Stimulated activated CD8-positive, alpha-beta memory T cell treated with anti-CD3 and anti-CD28 coated beads, Interleukin-7, amount 100 ng/mL, for 48 hours (primary cell): ENCODE measurements at regions not wholly inside any gene's neighbourhood (a gene's known extent, or its start where the extent isn't known, plus 50 kb on each side); places are given as distances from the start of the nearest gene placed in this dataset.

Experiments used
- DNase-seq, 2 donors: peaks; one replicate each; pipeline ENCODE4 v3.0.0-alpha.2; 2020; ENCODE audit warnings: low read depth in 1 of 2; ENCODE audit errors: extremely low read depth in 1 of 2

GRCh38 chr1:193372553-193372952 is 186.1 kb upstream of the B3GALT2 start:
- no peak for DNase-seq

- no peak for DNase-seq
These were observed 181.9 kb upstream of the B3GALT2 start for GRCh38 chr1:193368302-193368701.

- DNase-seq = no peak
These were observed 181.4 kb upstream of the B3GALT2 start for GRCh38 chr1:193367863-193368262.

GRCh38 chr1:193366764-193367507 is 180.5 kb upstream of the B3GALT2 start:
- DNase-seq = no peak

- DNase-seq = no peak
These were observed 179.6 kb upstream of the B3GALT2 start for GRCh38 chr1:193365966-193366365.

- no peak for DNase-seq
These were observed 173.2 kb upstream of the B3GALT2 start for GRCh38 chr1:193359631-193360030.

GRCh38 chr1:193358419-193358818 is 172.0 kb upstream of the B3GALT2 start:
- DNase-seq = no peak

- DNase-seq = no peak
These were observed 169.8 kb upstream of the B3GALT2 start for GRCh38 chr1:193356249-193356648.

GRCh38 chr1:193355626-193356025 is 169.2 kb upstream of the B3GALT2 start:
- DNase-seq = no peak

GRCh38 chr1:193355178-193355577 is 168.8 kb upstream of the B3GALT2 start:
- no peak for DNase-seq

- no peak for DNase-seq
These were observed 162.5 kb upstream of the B3GALT2 start for GRCh38 chr1:193348769-193349535.

GRCh38 chr1:193348091-193348768 is 161.8 kb upstream of the B3GALT2 start:
- DNase-seq = no peak

- no peak for DNase-seq
These were observed 159.7 kb upstream of the B3GALT2 start for GRCh38 chr1:193346085-193346484.

- no peak for DNase-seq
These were observed 156.4 kb upstream of the B3GALT2 start for GRCh38 chr1:193342811-193343210.

- no peak for DNase-seq
These were observed 153.9 kb upstream of the B3GALT2 start for GRCh38 chr1:193340331-193340730.

GRCh38 chr1:193339401-193339800 is 153.0 kb upstream of the B3GALT2 start:
- no peak for DNase-seq

GRCh38 chr1:193338194-193338593 is 151.8 kb upstream of the B3GALT2 start:
- no peak for DNase-seq

GRCh38 chr1:193335806-193336428 is 149.5 kb upstream of the B3GALT2 start:
- DNase-seq = no peak

GRCh38 chr1:193333166-193333565 is 146.8 kb upstream of the B3GALT2 start:
- DNase-seq = no peak

GRCh38 chr1:193326296-193326695 is 139.9 kb upstream of the B3GALT2 start:
- DNase-seq = no peak

- DNase-seq = no peak
These were observed 139.4 kb upstream of the B3GALT2 start for GRCh38 chr1:193325771-193326170.
